CD14-positive monocyte (primary cell): ENCODE measurements at regions not wholly inside any gene's neighbourhood (a gene's known extent, or its start where the extent isn't known, plus 50 kb on each side); places are given as distances from the start of the nearest gene placed in this dataset.

Experiments
- DNase-seq, 3 donors: peaks; one replicate each; pipeline ENCODE4 v3.0.0-alpha.2; 2011 to 2022
- H2AFZ ChIP-seq: 2 replicates; pipeline ENCODE4 v1.6.0; 2012; ENCODE audit warnings: mild to moderate bottlenecking, low read depth, low read length, inconsistent platforms; ENCODE audit not compliant: insufficient read depth, poor library complexity, severe bottlenecking
- H3K27ac ChIP-seq, 2 donors: 1 replicate in 1 of 2; 2 replicates in 1 of 2; pipeline ENCODE4 v1.5.1; 2012 to 2013; ENCODE audit warnings: low read length in 2 of 2, control low read depth in 1 of 2, inconsistent platforms in 1 of 2, low read depth in 1 of 2, mild to moderate bottlenecking in 1 of 2
- H3K27me3 ChIP-seq, 2 donors: one replicate each; pipeline versions ENCODE4 v1.6.0 to v1.6.1; 2011 to 2013; ENCODE audit warnings: low read length in 2 of 2; ENCODE audit not compliant: control insufficient read depth in 2 of 2, insufficient read depth in 2 of 2
- H3K36me3 ChIP-seq, 2 donors: replicated peaks in 1 of 2; 1 replicate in 1 of 2; 2 replicates in 1 of 2; pipeline versions ENCODE4 v1.5.1 to v1.6.1; 2012 to 2013; ENCODE audit warnings: low read length in 2 of 2, control low read depth in 1 of 2, inconsistent platforms in 1 of 2, mild to moderate bottlenecking in 1 of 2; ENCODE audit not compliant: insufficient read depth in 2 of 2, control insufficient read depth in 1 of 2
- H3K4me1 ChIP-seq, 2 donors: 1 replicate in 1 of 2; 2 replicates in 1 of 2; pipeline versions ENCODE4 v1.5.1 to v1.6.1; 2012 to 2013; ENCODE audit warnings: low read length in 2 of 2, control low read depth in 1 of 2, inconsistent platforms in 1 of 2, mild to moderate bottlenecking in 1 of 2, moderate library complexity in 1 of 2; ENCODE audit not compliant: insufficient read depth in 2 of 2, control insufficient read depth in 1 of 2
- H3K4me2 ChIP-seq: replicated peaks from 2 replicates; pipeline ENCODE3; 2012; ENCODE audit warnings: low read length, moderate library complexity, mild to moderate bottlenecking; ENCODE audit not compliant: poor library complexity, severe bottlenecking; ENCODE audit errors: extremely low read depth
- H3K4me3 ChIP-seq, 3 experiments: fragments of 200-600 bp in 1 of 3; sonication (generic) in 1 of 3; replicated peaks in 1 of 3; 1 replicate in 2 of 3; 2 replicates in 1 of 3; pipeline ENCODE4 v1.5.1; 2011 to 2013; ENCODE audit warnings: low read length in 3 of 3, mild to moderate bottlenecking in 3 of 3, control low read depth in 2 of 3, low read depth in 2 of 3, inconsistent platforms in 1 of 3, moderate library complexity in 1 of 3
- H3K79me2 ChIP-seq: 2 replicates; pipeline ENCODE4 v1.6.0; 2012; ENCODE audit warnings: mild to moderate bottlenecking, control low read depth, inconsistent platforms, low read length, moderate library complexity; ENCODE audit not compliant: insufficient read depth
- H3K9ac ChIP-seq: 2 replicates; pipeline ENCODE4 v1.6.0; 2017; ENCODE audit warnings: low read length, mild to moderate bottlenecking; ENCODE audit not compliant: insufficient read depth, poor library complexity, severe bottlenecking
- H3K9me3 ChIP-seq, 2 donors: replicated peaks in 1 of 2; 1 replicate in 1 of 2; 2 replicates in 1 of 2; pipeline versions ENCODE4 v1.5.1 to v1.6.1; 2012 to 2013; ENCODE audit warnings: low read length in 2 of 2, control low read depth in 1 of 2; ENCODE audit not compliant: control insufficient read depth in 1 of 2, insufficient read depth in 1 of 2
- H4K20me1 ChIP-seq: 2 replicates; pipeline ENCODE4 v1.6.0; 2012; ENCODE audit warnings: mild to moderate bottlenecking, low read length, control low read depth, moderate library complexity; ENCODE audit not compliant: insufficient read depth
- H3K27ac Mint-ChIP-seq, 7 donors: one replicate each; pipeline ENCODE4 v1.8.0; 2020; ENCODE audit warnings: mild to moderate bottlenecking in 7 of 7, mixed read lengths in 7 of 7, moderate library complexity in 6 of 7, inconsistent platforms in 2 of 7
- H3K27me3 Mint-ChIP-seq, 3 donors: one replicate each; pipeline ENCODE4 v1.8.0; 2021 to 2022; ENCODE audit warnings: low read depth in 3 of 3, mild to moderate bottlenecking in 3 of 3, mixed read lengths in 3 of 3, moderate library complexity in 3 of 3, inconsistent platforms in 1 of 3
- H3K36me3 Mint-ChIP-seq, 2 donors: one replicate each; pipeline ENCODE4 v1.8.0; 2020; ENCODE audit warnings: mixed read lengths in 2 of 2, inconsistent platforms in 1 of 2, mild to moderate bottlenecking in 1 of 2
- H3K4me1 Mint-ChIP-seq: one replicate; pipeline ENCODE4 v1.8.0; 2020; ENCODE audit warnings: mild to moderate bottlenecking, mixed read lengths
- H3K4me3 Mint-ChIP-seq, 2 donors: one replicate each; pipeline ENCODE4 v1.8.0; 2020; ENCODE audit warnings: mild to moderate bottlenecking in 2 of 2, mixed read lengths in 2 of 2, moderate library complexity in 1 of 2
- H3K9me3 Mint-ChIP-seq, 7 donors: one replicate each; pipeline ENCODE4 v1.8.0; 2020 to 2022; ENCODE audit warnings: mixed read lengths in 7 of 7, mild to moderate bottlenecking in 6 of 7, moderate library complexity in 6 of 7, inconsistent platforms in 2 of 7
- CTCF ChIP-seq: fragments of 200-600 bp; IDR thresholded peaks from one replicate; pipeline ENCODE4 v1.8.0; 2022; ENCODE audit warnings: antibody characterized with exemption, mild to moderate bottlenecking
- WGBS: methylation state at CpG from one replicate; pipeline ENCODE4 v1.1.5; 2013; ENCODE audit warnings: missing lambda C conversion rate; ENCODE audit not compliant: insufficient coverage; 5-methylcytosine and 5-hydroxymethylcytosine counted together
- intact Hi-C, 2 donors: fragments of 100-400 bp; cut with micrococcal nuclease; formaldehyde crosslinking; loops; one replicate each; pipeline versions ENCODE4 v1.15.0 to v1.15.1; 2023

DNA sequence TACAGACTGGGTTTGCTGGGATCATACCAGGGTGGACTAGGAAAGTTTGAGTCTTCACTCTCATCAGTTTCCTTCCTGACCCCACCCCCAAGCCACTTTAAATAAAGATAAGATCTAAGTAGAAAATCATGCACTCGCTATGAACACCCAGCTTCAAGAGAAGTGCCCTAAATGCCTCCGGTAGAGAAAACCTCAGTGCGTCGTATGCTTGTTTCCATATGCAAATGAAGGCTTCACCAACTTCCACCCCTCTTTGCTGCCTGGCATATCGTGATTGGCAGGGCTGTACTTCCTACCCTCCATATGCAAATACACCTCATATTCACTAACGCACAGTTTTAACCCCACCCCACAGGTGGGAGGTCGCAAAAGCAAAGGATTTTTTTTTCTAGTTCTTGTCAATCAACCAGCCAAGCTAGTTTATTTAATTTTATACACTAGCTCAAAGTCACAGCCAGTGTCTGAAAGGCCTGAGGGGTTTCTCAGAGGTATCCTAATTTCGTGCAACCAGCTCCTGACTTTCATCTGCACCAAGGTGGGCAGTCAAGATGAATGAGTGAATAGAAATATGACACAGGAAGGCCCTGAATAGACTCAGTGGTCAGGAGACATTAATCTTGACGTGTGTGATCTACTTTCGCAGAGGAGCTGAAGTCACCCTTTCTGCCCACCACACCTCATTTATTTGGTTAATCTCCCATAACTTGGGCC is 121.1 kb upstream of the TSHZ3 start:
- H3K9me3 ChIP-seq: no peaks in the 10 kb centered on the region
- WGBS: 81% methylated on average over 7 of the region's 10 CpGs
- no peak overlapping the region for H3K27ac ChIP-seq
- no peak for TF ChIP-seq CTCF
- DNase-seq: no peak
- no peak overlapping the region for H3K4me2 ChIP-seq
- no peaks in the 10 kb centered on the region for H4K20me1 ChIP-seq
- no peaks in the 10 kb centered on the region for H3K79me2 ChIP-seq
- intact Hi-C loops: no loop called here
- Mint-ChIP-seq H3K9me3 (peaks cover 0 to 4% (median 2%) of the 10 kb centered on the region in 7 donors), H3K4me1 (no peaks in the 10 kb centered on the region), H3K36me3 (no peaks in the 10 kb centered on the region), H3K27me3 (peaks cover 0 to 2% (median 1%) of the 10 kb centered on the region in 3 donors), H3K27ac (no peak overlapping the region), H3K4me3 (no peak overlapping the region)
- H2AFZ ChIP-seq: no peak overlapping the region
- no peaks in the 10 kb centered on the region for H3K36me3 ChIP-seq
- no peak overlapping the region for H3K4me3 ChIP-seq
- no peaks in the 10 kb centered on the region for H3K27me3 ChIP-seq
- H3K4me1 ChIP-seq: no peaks in the 10 kb centered on the region
- H3K9ac ChIP-seq: no peak overlapping the region

DNA sequence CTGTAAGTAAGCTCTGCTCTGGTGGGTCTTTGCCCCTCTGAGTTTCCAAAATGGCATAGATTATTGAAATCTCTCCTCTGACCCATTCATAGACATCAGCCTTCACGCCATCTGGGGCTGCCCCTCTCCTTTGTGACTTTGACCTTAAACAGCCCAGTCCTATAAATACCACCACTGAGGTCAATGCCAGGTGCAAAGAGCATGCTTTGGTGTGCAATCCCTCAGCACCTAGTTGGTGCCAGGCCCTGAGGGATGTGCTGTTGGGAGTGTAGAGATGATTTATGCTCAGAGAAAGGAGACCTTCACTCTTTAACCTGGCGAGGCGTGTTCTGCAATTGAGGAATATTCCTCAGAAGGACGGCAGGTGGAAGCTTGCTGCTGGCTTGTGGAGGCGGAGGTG is 121.7 kb upstream of the TSHZ3 start:
- no peaks in the 10 kb centered on the region for H3K4me1 ChIP-seq
- 89% methylated on average over 4 of the region's 5 CpGs for WGBS
- DNase-seq: no peak
- H3K27ac ChIP-seq: no peak overlapping the region
- no peaks in the 10 kb centered on the region for H4K20me1 ChIP-seq
- H3K9me3 ChIP-seq: no peaks in the 10 kb centered on the region
- no peaks in the 10 kb centered on the region for H3K36me3 ChIP-seq
- H3K27ac Mint-ChIP-seq: no peak overlapping the region
- intact Hi-C loops: no loop called here
- peaks cover 0 to 2% (median 1%) of the 10 kb centered on the region in 3 donors for H3K27me3 Mint-ChIP-seq
- peaks cover 0 to 4% (median 2%) of the 10 kb centered on the region in 7 donors for H3K9me3 Mint-ChIP-seq
- H3K4me1 Mint-ChIP-seq: no peaks in the 10 kb centered on the region
- H3K36me3 Mint-ChIP-seq: no peaks in the 10 kb centered on the region
- no peaks in the 10 kb centered on the region for H3K79me2 ChIP-seq
- H2AFZ ChIP-seq: no peak overlapping the region
- H3K9ac ChIP-seq: no peak overlapping the region
- no peak overlapping the region for H3K4me2 ChIP-seq
- H3K27me3 ChIP-seq: no peaks in the 10 kb centered on the region
- no peak overlapping the region for H3K4me3 ChIP-seq
- H3K4me3 Mint-ChIP-seq: no peak overlapping the region
- TF ChIP-seq CTCF: no peak
